ENCODE measurements at regions not wholly inside any gene's neighbourhood (a gene's known extent, or its start where the extent isn't known, plus 50 kb on each side); places are given as distances from the start of the nearest gene placed in this dataset.

DNA sequence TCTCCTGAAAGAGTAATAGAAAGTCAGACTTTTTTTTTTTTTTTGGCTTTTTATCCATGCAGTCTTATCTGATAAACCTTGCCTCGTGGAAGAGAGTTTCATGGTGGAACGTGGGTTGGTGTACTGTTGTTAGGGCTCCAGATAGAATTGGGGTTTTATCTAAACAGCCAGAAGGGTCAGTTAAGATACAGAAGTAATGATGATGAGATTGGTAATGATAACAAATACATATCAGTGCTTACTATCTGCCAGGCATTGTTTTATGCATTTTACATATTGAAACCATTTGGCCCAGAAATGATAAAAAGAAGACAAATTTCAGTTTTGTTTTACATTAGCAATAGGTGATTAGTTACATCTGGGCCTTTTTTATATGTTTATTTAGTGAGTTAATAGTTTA, 372.8 kb upstream of the PRICKLE1 start:
- Histone ChIP-seq H2AK5ac (ENCODE audit: low read length, severe bottlenecking) (peak overlapping the region; percentile 88), H2BK5ac (ENCODE audit: low read depth, low read length, poor library complexity, severe bottlenecking) (peak overlapping the region; percentile 70), H3K27me3 (ENCODE audit: control insufficient read depth in 1 of 2, insufficient read depth in 1 of 2, low read length in 2 of 2) (no peaks in the 10 kb centered on the region), H3K4me3 (ENCODE audit: insufficient read depth in 1 of 2, low read depth in 1 of 2, low read length in 2 of 2) (no peak overlapping the region), H4K91ac (ENCODE audit: low read length) (no peak overlapping the region), H3K23ac (ENCODE audit: low read length in 2 of 2) (no peak overlapping the region), H3K14ac (ENCODE audit: low read length in 2 of 2) (no peak overlapping the region), H3K4ac (ENCODE audit: low read depth in 1 of 2, low read length in 2 of 2) (no peak overlapping the region), H2BK15ac (ENCODE audit: low read depth, poor library complexity, severe bottlenecking) (no peak overlapping the region), H3K9me3 (ENCODE audit: control insufficient read depth, low read length) (no peaks in the 10 kb centered on the region), H2BK12ac (ENCODE audit: low read length in 2 of 2) (no peak overlapping the region), H3K9ac (ENCODE audit: low read length) (no peak overlapping the region), H3K27ac (ENCODE audit: low read length, poor library complexity, severe bottlenecking) (peak overlapping the region; percentile 41), H4K8ac (ENCODE audit: low read length) (no peak overlapping the region), H3K36me3 (ENCODE audit: control insufficient read depth in 1 of 2, insufficient read depth in 2 of 2, low read depth in 1 of 2, low read length in 2 of 2) (no peaks in the 10 kb centered on the region), H2AFZ (ENCODE audit: low read depth, low read length) (no peak overlapping the region), H2BK120ac (ENCODE audit: low read depth, low read length) (no peak overlapping the region), H3K18ac (ENCODE audit: low read depth in 1 of 2, low read length in 2 of 2) (no peak overlapping the region), H3K79me1 (replicated peaks; ENCODE audit: low read length, poor library complexity, severe bottlenecking) (no peaks in the 10 kb centered on the region), H3K4me1 (ENCODE audit: control insufficient read depth, insufficient read depth, low read depth, low read length) (peaks cover 7% of the 10 kb centered on the region), H3K4me2 (ENCODE audit: low read length, poor library complexity, severe bottlenecking) (no peak overlapping the region)
- WGBS, result 71% methylated on average over 2 of the region's 2 CpGs
- no peak for DNase-seq

DNA sequence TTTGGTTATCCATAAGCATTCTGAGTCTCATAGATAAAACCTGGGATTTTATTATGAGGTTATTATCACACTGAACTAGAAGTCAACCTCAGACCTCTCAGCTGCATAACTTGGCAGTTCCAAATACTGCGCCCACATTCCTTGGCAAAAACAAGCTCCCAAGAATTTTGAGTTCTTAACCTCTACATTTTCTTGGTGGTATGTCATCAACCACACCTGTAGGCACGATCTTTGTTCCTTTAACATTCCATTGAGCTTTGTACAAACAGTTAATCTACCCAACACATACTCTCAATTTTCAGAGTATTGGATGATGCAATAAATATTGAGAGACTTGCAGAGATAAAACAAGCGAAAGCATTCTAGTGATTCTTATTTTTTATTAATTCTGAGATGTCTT, 371.8 kb upstream of the PRICKLE1 start:
- Histone ChIP-seq H3K23ac (ENCODE audit: low read length in 2 of 2) (no peak overlapping the region), H3K36me3 (ENCODE audit: control insufficient read depth in 1 of 2, insufficient read depth in 2 of 2, low read depth in 1 of 2, low read length in 2 of 2) (no peaks in the 10 kb centered on the region), H3K14ac (ENCODE audit: low read length in 2 of 2) (no peak overlapping the region), H3K9me3 (ENCODE audit: control insufficient read depth, low read length) (no peaks in the 10 kb centered on the region), H3K4ac (ENCODE audit: low read depth in 1 of 2, low read length in 2 of 2) (no peak overlapping the region), H2AFZ (ENCODE audit: low read depth, low read length) (no peak overlapping the region), H3K9ac (ENCODE audit: low read length) (no peak overlapping the region), H3K18ac (ENCODE audit: low read depth in 1 of 2, low read length in 2 of 2) (no peak overlapping the region), H2AK5ac (ENCODE audit: low read length, severe bottlenecking) (no peak overlapping the region), H3K4me1 (ENCODE audit: control insufficient read depth, insufficient read depth, low read depth, low read length) (peaks cover 5% of the 10 kb centered on the region), H3K27ac (ENCODE audit: low read length, poor library complexity, severe bottlenecking) (peak overlapping the region; percentile 95), H4K91ac (ENCODE audit: low read length) (no peak overlapping the region), H3K4me2 (ENCODE audit: low read length, poor library complexity, severe bottlenecking) (no peak overlapping the region), H4K8ac (ENCODE audit: low read length) (no peak overlapping the region), H3K4me3 (ENCODE audit: insufficient read depth in 1 of 2, low read depth in 1 of 2, low read length in 2 of 2) (no peak overlapping the region), H2BK15ac (ENCODE audit: low read depth, poor library complexity, severe bottlenecking) (no peak overlapping the region), H2BK120ac (ENCODE audit: low read depth, low read length) (no peak overlapping the region), H2BK5ac (ENCODE audit: low read depth, low read length, poor library complexity, severe bottlenecking) (no peak overlapping the region), H3K79me1 (replicated peaks; ENCODE audit: low read length, poor library complexity, severe bottlenecking) (no peaks in the 10 kb centered on the region), H3K27me3 (ENCODE audit: control insufficient read depth in 1 of 2, insufficient read depth in 1 of 2, low read length in 2 of 2) (no peaks in the 10 kb centered on the region), H2BK12ac (ENCODE audit: low read length in 2 of 2) (no peak overlapping the region)
- DNase-seq, result no peak
- WGBS, result 83% methylated on average over 1 of the region's 3 CpGs

DNA sequence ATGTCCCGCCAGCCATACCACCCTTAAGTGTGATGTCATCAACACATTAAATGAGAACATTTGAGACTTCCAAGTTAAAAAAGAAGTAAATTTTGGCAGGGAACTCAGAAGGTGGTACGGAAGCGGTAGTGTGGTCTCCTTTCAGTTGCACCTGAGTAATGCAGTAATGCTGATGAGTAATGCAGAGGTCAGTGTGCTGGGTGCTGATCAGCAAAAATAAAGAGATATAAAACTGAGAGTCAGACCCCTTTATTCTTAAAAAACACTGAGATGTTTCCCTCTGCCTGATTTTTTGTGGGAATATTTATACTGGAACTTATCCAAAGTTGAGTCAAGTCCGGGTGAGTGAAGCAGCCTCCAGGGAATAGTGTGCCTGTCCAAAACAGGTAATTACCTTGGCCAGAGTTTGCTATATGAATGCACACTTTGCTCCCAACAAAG, 370.6 kb upstream of the PRICKLE1 start:
- Histone ChIP-seq H3K23ac (ENCODE audit: low read length in 2 of 2) (no peak overlapping the region), H3K18ac (ENCODE audit: low read depth in 1 of 2, low read length in 2 of 2) (no peak overlapping the region), H3K9ac (ENCODE audit: low read length) (no peak overlapping the region), H2BK15ac (ENCODE audit: low read depth, poor library complexity, severe bottlenecking) (no peak overlapping the region), H3K4ac (ENCODE audit: low read depth in 1 of 2, low read length in 2 of 2) (no peak overlapping the region), H2BK120ac (ENCODE audit: low read depth, low read length) (no peak overlapping the region), H2BK12ac (ENCODE audit: low read length in 2 of 2) (no peak overlapping the region), H3K9me3 (ENCODE audit: control insufficient read depth, low read length) (no peaks in the 10 kb centered on the region), H2AK5ac (ENCODE audit: low read length, severe bottlenecking) (peak overlapping the region; percentile 86), H3K27ac (ENCODE audit: low read length, poor library complexity, severe bottlenecking) (peak overlapping the region; percentile 88), H3K4me1 (ENCODE audit: control insufficient read depth, insufficient read depth, low read depth, low read length) (peaks cover under 1% of the 10 kb centered on the region), H3K4me3 (ENCODE audit: insufficient read depth in 1 of 2, low read depth in 1 of 2, low read length in 2 of 2) (no peak overlapping the region), H3K27me3 (ENCODE audit: control insufficient read depth in 1 of 2, insufficient read depth in 1 of 2, low read length in 2 of 2) (no peaks in the 10 kb centered on the region), H2BK5ac (ENCODE audit: low read depth, low read length, poor library complexity, severe bottlenecking) (peak overlapping the region; percentile 81), H2AFZ (ENCODE audit: low read depth, low read length) (no peak overlapping the region), H3K4me2 (ENCODE audit: low read length, poor library complexity, severe bottlenecking) (no peak overlapping the region), H3K36me3 (ENCODE audit: control insufficient read depth in 1 of 2, insufficient read depth in 2 of 2, low read depth in 1 of 2, low read length in 2 of 2) (no peaks in the 10 kb centered on the region), H4K91ac (ENCODE audit: low read length) (no peak overlapping the region), H3K14ac (ENCODE audit: low read length in 2 of 2) (no peak overlapping the region), H3K79me1 (replicated peaks; ENCODE audit: low read length, poor library complexity, severe bottlenecking) (no peaks in the 10 kb centered on the region), H4K8ac (ENCODE audit: low read length) (no peak overlapping the region)
- no peak for DNase-seq
- 84% methylated on average over 3 of the region's 4 CpGs for WGBS

GRCh38 chr12:42958291-42958674, 368.7 kb upstream of the PRICKLE1 start:
- H3K4ac ChIP-seq (ENCODE audit: low read depth in 1 of 2, low read length in 2 of 2), result no peak overlapping the region
- WGBS, result no CpG with 5 or more reads among the region's 1 CpG
- no peaks in the 10 kb centered on the region for H3K9me3 ChIP-seq (ENCODE audit: control insufficient read depth, low read length)
- no peak for DNase-seq
- no peak overlapping the region for H4K8ac ChIP-seq (ENCODE audit: low read length)
- H2AK5ac ChIP-seq (ENCODE audit: low read length, severe bottlenecking), result peak overlapping the region; percentile 16
- no peaks in the 10 kb centered on the region for H3K4me1 ChIP-seq (ENCODE audit: control insufficient read depth, insufficient read depth, low read depth, low read length)
- H2BK12ac ChIP-seq (ENCODE audit: low read length in 2 of 2), result no peak overlapping the region
- no peak overlapping the region for H4K91ac ChIP-seq (ENCODE audit: low read length)
- H3K4me2 ChIP-seq (ENCODE audit: low read length, poor library complexity, severe bottlenecking), result no peak overlapping the region
- no peaks in the 10 kb centered on the region for H3K27me3 ChIP-seq (ENCODE audit: control insufficient read depth in 1 of 2, insufficient read depth in 1 of 2, low read length in 2 of 2)
- H3K9ac ChIP-seq (ENCODE audit: low read length), result no peak overlapping the region
- no peak overlapping the region for H2BK120ac ChIP-seq (ENCODE audit: low read depth, low read length)
- no peak overlapping the region for H3K14ac ChIP-seq (ENCODE audit: low read length in 2 of 2)
- peak overlapping the region; percentile 72 for H3K27ac ChIP-seq (ENCODE audit: low read length, poor library complexity, severe bottlenecking)
- H2BK5ac ChIP-seq (ENCODE audit: low read depth, low read length, poor library complexity, severe bottlenecking), result no peak overlapping the region
- H3K36me3 ChIP-seq (ENCODE audit: control insufficient read depth in 1 of 2, insufficient read depth in 2 of 2, low read depth in 1 of 2, low read length in 2 of 2), result no peaks in the 10 kb centered on the region
- no peak overlapping the region for H3K23ac ChIP-seq (ENCODE audit: low read length in 2 of 2)
- H2AFZ ChIP-seq (ENCODE audit: low read depth, low read length), result no peak overlapping the region
- no peaks in the 10 kb centered on the region for H3K79me1 ChIP-seq (replicated peaks; ENCODE audit: low read length, poor library complexity, severe bottlenecking)
- H2BK15ac ChIP-seq (ENCODE audit: low read depth, poor library complexity, severe bottlenecking), result no peak overlapping the region
- no peak overlapping the region for H3K4me3 ChIP-seq (ENCODE audit: insufficient read depth in 1 of 2, low read depth in 1 of 2, low read length in 2 of 2)
- no peak overlapping the region for H3K18ac ChIP-seq (ENCODE audit: low read depth in 1 of 2, low read length in 2 of 2)
